GM23248 (cell line): ENCODE measurements at regions not wholly inside any gene's neighbourhood (a gene's known extent, or its start where the extent isn't known, plus 50 kb on each side); places are given as distances from the start of the nearest gene placed in this dataset.

Experiments used
- EZH2 ChIP-seq: fragments of 200-600 bp; sonication (generic); IDR thresholded peaks from 2 replicates; pipeline ENCODE4 v1.6.1; 2018; ENCODE audit warnings: antibody characterized with exemption, mild to moderate bottlenecking; ENCODE audit not compliant: insufficient read depth, poor library complexity, severe bottlenecking
- EZH2phosphoT487 ChIP-seq: fragments of 200-600 bp; sonication (generic); IDR thresholded peaks from 2 replicates; pipeline ENCODE4 v1.6.1; 2018; ENCODE audit warnings: antibody characterized with exemption, moderate library complexity, mild to moderate bottlenecking, low read depth; ENCODE audit not compliant: insufficient read depth

DNA sequence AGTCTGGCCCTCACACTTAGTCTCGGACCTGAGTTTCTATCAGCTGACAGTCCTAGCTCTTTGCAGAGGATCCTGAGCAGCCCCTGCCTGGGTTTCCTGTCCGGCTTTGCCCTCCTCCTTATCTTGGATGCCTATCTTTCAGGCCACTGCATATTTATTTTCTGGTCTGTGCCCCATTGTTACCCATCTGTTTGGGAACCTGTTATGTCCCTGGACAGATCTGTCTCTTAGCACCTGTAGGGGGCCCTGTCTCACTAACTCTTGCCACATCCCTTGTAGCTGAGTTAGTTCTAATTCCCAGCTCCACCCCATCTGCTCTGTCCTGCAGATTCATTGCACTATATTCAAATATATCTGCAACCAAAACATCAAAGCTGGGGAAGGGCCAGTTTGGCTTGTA, 514.9 kb upstream of the LCORL start:
- TF ChIP-seq EZH2 (no peak), EZH2phosphoT487 (no peak)
